ENCODE measurements at regions not wholly inside any gene's neighbourhood (a gene's known extent, or its start where the extent isn't known, plus 50 kb on each side); places are given as distances from the start of the nearest gene placed in this dataset.

DNA sequence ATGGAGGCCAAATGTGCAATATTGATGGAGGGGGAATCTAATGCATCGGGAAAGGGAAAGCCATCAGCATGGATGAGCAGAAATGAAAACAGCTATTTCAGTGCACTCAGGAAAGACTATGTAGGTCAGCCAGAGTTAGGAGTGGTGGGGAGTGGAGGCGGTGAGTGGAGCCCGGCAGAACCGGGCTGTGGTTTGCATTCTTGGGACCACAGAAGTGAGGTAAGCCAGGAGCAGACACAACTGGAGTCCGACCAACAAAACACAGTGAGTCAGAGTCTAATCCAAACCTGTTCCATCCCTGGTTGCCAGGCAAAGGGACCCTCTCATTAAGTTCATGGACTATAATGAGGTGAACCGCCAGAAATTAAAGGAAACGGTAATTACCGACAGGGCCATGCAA, 61.1 kb upstream of the RAB12 start:
- no peaks in the 10 kb centered on the region for H3K36me3 Mint-ChIP-seq (ENCODE audit: insufficient read depth)

DNA sequence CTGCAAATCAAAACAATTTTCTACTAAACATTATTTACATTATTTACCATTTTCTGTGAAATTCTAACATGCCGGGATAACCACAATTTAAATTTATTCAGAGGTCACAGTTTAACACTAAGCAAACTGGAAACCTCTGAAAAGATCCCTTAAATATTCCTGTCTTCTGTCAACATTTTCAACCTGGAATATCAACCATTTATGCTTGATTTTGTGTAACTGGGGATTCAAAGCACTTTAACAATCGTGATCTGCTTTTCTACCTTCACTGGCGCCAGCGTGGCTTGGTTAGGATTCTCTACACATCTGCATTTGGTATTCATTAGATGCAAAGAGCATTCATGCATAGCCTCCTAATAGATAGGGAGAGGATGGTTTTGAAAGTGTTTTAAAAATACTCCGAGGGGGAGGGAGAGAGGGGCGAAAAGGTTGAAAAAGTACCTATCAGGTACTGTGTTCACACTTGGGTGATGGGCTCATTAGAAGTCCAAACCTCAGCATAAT, 59.9 kb upstream of the RAB12 start:
- Mint-ChIP-seq H3K27me3 (no peaks in the 10 kb centered on the region), H3K4me1 (ENCODE audit: low read depth) (no peaks in the 10 kb centered on the region), H3K36me3 (ENCODE audit: insufficient read depth) (no peaks in the 10 kb centered on the region), H3K4me3 (ENCODE audit: low read depth) (no peak overlapping the region), H3K9me3 (ENCODE audit: low read depth) (no peaks in the 10 kb centered on the region), H3K27ac (no peak overlapping the region)
- TF ChIP-seq, protein P1, sequence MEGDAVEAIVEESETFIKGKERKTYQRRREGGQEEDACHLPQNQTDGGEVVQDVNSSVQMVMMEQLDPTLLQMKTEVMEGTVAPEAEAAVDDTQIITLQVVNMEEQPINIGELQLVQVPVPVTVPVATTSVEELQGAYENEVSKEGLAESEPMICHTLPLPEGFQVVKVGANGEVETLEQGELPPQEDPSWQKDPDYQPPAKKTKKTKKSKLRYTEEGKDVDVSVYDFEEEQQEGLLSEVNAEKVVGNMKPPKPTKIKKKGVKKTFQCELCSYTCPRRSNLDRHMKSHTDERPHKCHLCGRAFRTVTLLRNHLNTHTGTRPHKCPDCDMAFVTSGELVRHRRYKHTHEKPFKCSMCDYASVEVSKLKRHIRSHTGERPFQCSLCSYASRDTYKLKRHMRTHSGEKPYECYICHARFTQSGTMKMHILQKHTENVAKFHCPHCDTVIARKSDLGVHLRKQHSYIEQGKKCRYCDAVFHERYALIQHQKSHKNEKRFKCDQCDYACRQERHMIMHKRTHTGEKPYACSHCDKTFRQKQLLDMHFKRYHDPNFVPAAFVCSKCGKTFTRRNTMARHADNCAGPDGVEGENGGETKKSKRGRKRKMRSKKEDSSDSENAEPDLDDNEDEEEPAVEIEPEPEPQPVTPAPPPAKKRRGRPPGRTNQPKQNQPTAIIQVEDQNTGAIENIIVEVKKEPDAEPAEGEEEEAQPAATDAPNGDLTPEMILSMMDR (IDR thresholded peaks at IDR 0.05; ENCODE audit: unreplicated experiment): no peak
- DNase-seq (ENCODE audit: low spot score, unreplicated experiment): no peak

More for the DNA sequence above, 61.1 kb upstream of the RAB12 start:
- no peak overlapping the region for H3K27ac Mint-ChIP-seq
- no peaks in the 10 kb centered on the region for H3K9me3 Mint-ChIP-seq (ENCODE audit: low read depth)
- H3K4me1 Mint-ChIP-seq (ENCODE audit: low read depth): no peaks in the 10 kb centered on the region
- no peak overlapping the region for H3K4me3 Mint-ChIP-seq (ENCODE audit: low read depth)
- TF ChIP-seq, protein P1 (IDR thresholded peaks at IDR 0.05; ENCODE audit: unreplicated experiment): no peak
- DNase-seq (ENCODE audit: low spot score, unreplicated experiment): no peak
- no peaks in the 10 kb centered on the region for H3K27me3 Mint-ChIP-seq

DNA sequence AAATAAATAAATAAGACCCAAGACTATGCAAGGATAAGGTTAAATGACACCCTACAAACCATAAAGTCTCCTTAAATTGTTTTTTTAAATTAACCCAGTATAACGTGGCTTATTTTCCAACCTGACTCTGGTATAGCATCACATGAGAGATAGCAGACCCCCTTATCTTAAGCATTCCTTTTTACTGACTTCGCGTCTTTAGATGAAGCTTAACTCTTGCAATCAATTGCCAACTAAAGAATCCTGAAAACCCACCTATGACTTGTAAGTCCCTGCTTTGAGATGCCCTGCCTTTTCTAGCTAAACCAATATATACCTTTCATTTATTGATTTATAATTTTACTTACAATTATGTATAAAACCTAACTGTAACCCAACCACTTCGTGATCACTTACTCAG, 57.1 kb upstream of the RAB12 start:
- no peaks in the 10 kb centered on the region for H3K4me1 Mint-ChIP-seq (ENCODE audit: low read depth)
- no peak overlapping the region for H3K27ac Mint-ChIP-seq
- no peaks in the 10 kb centered on the region for H3K9me3 Mint-ChIP-seq (ENCODE audit: low read depth)
- no peak overlapping the region for H3K4me3 Mint-ChIP-seq (ENCODE audit: low read depth)
- TF ChIP-seq, protein P1 (IDR thresholded peaks at IDR 0.05; ENCODE audit: unreplicated experiment): no peak
- no peaks in the 10 kb centered on the region for H3K27me3 Mint-ChIP-seq
- no peak for DNase-seq (ENCODE audit: low spot score, unreplicated experiment)
- H3K36me3 Mint-ChIP-seq (ENCODE audit: insufficient read depth): no peaks in the 10 kb centered on the region

DNA sequence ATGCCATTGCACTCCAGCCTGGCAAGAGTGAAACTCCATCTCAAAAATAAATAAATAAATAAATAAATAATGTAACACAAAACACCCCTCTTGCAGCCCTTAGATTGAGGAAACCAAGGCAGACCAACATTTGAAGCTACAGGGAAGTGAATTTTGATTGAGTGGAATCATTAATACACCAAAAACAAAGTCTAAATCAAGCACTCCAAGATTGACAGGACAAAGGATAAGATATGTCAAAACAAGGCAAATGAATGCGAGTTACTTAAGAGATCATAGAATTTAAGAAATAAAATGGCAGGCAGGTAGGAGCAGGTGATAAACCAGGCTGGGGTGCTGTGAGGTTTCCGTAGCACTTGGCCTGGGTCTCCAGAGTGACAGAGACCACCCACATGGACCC, 54.9 kb upstream of the RAB12 start:
- H3K27me3 Mint-ChIP-seq: no peaks in the 10 kb centered on the region
- no peak overlapping the region for H3K4me3 Mint-ChIP-seq (ENCODE audit: low read depth)
- DNase-seq (ENCODE audit: low spot score, unreplicated experiment): no peak
- H3K36me3 Mint-ChIP-seq (ENCODE audit: insufficient read depth): no peaks in the 10 kb centered on the region
- H3K27ac Mint-ChIP-seq: no peak overlapping the region
- no peaks in the 10 kb centered on the region for H3K9me3 Mint-ChIP-seq (ENCODE audit: low read depth)
- TF ChIP-seq, protein P1 (IDR thresholded peaks at IDR 0.05; ENCODE audit: unreplicated experiment): no peak
- H3K4me1 Mint-ChIP-seq (ENCODE audit: low read depth): no peaks in the 10 kb centered on the region

DNA sequence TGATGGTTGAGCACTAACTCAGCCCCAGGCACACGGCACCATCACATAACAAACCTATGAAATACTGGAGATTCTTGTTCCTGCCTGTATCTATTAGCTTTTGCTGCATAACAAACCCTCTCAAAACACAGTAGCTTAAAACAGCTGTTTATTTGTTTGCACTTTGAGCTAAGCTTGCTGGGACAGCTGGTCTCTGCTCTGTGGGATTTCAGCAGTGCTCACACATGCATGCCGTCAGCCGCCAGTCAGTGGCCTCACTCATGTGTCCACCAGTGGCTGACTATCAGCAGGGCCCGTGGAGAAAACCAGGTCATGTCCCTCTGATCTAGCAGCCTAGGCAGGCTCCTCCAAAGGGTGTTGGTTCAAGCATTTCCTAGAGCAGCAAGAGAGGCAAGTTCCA, 52.8 kb upstream of the RAB12 start:
- H3K27ac Mint-ChIP-seq: no peak overlapping the region
- no peaks in the 10 kb centered on the region for H3K36me3 Mint-ChIP-seq (ENCODE audit: insufficient read depth)
- H3K27me3 Mint-ChIP-seq: no peaks in the 10 kb centered on the region
- DNase-seq (ENCODE audit: low spot score, unreplicated experiment): no peak
- TF ChIP-seq, protein P1 (IDR thresholded peaks at IDR 0.05; ENCODE audit: unreplicated experiment): no peak
- H3K4me3 Mint-ChIP-seq (ENCODE audit: low read depth): no peak overlapping the region
- no peaks in the 10 kb centered on the region for H3K4me1 Mint-ChIP-seq (ENCODE audit: low read depth)
- no peaks in the 10 kb centered on the region for H3K9me3 Mint-ChIP-seq (ENCODE audit: low read depth)

Data from progenitor cell of endocrine pancreas (in vitro differentiated cells).